Right ventricle myocardium inferior (tissue), 1 donor: ENCODE measurements at regions not wholly inside any gene's neighbourhood (a gene's known extent, or its start where the extent isn't known, plus 50 kb on each side); places are given as distances from the start of the nearest gene placed in this dataset.
"Not testable (repeated sequence)": the region's sequence is repeated elsewhere in the genome, so short reads cannot be mapped to it uniquely, and the experiment has no call there.

Experiments
- ATAC-seq: fragments of 200-7000 bp; cut with Tn5 transposase; one replicate; pipeline ENCODE4 v1.9.1; 2020; ENCODE audit warnings: mild to moderate bottlenecking, moderate library complexity
- DNase-seq: peaks from one replicate; pipeline ENCODE4 v3.0.0; 2021; ENCODE audit errors: missing footprints
- intact Hi-C: fragments of 100-400 bp; cut with DNase I; formaldehyde crosslinking; loops from one replicate; pipeline ENCODE4 v1.11.0; 2022
- donor health status: DM: no; HTN: yes; CAD: no; lungs with severe emphysema.

DNA sequence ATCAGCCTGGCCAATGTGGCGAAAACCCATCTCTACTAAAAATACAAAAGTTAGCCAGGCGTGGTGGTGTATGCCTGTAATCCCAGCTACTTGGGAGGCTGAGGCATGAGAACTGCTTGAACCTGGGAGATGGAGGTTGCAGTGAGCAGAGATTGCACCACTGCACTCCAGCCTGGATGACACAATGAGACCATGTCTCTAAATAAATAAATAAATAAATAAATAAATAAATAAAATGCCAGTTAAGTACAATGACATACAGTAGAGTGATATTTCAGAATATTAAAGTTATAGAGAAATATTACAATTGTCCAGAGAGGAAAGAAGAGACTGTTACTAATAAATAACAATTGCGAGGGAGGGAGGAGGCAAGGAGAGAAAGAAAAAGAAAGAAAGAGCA, 199.8 kb upstream of the NREP start:
- ATAC-seq, intact Hi-C loops, DNase-seq: not testable (repeated sequence)

DNA sequence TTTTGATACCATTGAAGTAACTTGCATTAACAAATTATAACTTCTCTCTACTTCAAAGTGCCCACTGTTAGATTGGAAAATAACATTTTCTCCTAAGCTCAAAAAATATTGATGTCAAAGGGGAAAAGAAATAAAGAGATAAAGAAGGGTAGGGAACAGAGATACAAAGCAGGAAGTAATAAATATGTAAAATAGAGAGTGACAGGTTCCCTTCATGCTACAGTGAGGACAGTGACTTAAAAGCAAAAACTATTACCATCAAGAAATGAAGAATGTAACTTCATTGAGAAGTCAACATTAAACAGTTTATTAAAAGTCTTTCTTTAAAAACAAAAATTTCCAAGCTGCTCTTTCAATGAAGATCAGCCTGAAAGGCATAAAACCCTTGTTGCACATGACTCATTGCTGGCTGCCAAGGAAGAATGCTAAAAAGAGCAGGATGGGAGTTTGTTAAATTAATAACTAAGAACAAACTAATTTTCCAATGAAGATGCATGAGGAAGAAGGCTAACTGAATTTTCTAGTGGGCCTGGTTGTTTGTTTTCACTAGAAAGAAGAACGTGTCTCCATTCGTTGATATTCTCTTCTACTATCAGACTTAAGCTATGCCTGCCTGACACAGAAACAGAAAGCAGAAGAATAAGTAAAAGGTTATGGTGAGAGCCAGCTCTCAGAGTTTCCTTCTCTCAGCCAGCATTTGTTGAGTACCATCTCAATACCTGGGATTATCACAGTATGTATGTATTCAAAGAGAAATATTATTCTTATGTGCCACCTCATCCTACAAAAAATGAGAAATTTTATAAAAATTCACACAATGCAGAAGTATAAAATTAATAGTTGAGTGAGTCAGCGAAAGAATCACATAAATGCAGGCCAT, 197.8 kb upstream of the NREP start:
- DNase-seq (no peak), ATAC-seq (no peak)
- intact Hi-C loops = no loop called here

DNA sequence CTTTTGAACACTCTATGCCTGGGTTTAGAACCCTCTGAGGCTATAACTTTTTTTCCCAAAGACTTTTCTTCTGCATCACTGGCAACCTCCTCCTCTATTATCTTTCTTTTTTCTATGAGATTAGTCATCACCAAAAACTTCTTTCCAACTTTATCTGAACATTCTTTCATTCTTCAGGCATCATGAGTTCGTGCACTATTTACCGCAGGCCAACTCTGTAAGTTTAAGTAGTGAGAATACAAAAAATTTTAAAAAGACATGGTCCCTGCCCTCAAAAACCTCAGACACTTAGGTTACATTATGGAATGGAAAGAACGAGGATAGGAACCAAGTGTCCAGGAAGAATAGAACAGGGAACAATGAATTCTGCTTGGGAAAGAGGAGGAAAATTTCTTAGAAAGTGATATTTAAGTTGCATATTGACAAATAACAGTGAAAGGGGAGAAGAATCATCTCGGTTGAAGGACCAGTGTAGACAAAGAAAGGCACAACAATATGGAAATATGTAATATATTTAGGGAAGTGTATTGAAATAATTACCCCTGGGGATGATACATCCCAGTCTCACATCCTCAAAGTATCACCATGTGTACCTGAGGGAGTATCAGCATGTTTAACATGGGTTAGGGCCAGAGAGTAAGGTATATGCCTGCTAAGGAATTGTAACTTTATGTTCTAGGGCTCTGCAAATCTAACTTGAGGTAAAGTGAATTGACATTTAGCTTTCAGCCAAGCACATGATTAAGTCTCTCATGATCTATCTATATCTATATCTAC, 196.5 kb upstream of the NREP start:
- DNase-seq (no peak), ATAC-seq (no peak)
- intact Hi-C loops = no loop called here

DNA sequence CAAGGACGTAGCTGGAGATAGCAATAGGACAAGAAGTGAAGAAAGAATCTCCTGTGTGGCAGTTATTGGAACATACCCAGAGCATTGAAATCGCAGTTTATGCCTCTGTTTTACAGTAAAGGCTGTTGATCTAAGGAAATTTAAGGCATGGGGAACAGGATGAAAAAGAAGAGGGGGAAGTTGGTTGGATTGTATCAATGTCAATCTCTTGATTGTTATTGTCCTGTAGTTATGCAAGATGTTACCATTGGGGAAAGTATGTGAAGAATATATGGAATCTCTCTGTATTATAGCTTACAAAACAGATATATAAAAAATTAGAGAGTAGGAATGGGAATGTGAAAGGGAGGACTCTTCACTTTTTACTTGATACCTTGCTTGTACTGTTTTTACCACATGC, 195.6 kb upstream of the NREP start:
- intact Hi-C loops = no loop called here
- DNase-seq (no peak), ATAC-seq (no peak)

DNA sequence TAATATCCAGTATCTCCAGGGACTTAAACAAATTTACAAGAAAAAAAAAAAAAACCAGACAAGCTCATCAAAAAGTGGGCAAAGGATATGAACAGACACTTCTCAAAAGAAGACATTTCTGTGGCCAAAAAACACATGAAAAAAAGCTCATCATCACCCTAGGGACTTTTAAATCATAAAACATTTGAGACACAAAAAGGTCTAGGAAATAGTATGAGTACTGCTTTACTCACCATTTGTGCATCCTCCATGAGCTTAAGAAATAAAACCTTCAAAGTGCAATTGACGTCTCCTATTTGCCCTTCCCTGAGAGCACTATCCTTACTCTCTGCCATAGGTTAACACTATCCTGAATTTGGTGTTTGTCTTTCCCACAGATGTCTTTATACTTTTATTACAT, 193.7 kb upstream of the NREP start:
- no peak for DNase-seq
- ATAC-seq = no peak
- intact Hi-C loops = no loop called here

DNA sequence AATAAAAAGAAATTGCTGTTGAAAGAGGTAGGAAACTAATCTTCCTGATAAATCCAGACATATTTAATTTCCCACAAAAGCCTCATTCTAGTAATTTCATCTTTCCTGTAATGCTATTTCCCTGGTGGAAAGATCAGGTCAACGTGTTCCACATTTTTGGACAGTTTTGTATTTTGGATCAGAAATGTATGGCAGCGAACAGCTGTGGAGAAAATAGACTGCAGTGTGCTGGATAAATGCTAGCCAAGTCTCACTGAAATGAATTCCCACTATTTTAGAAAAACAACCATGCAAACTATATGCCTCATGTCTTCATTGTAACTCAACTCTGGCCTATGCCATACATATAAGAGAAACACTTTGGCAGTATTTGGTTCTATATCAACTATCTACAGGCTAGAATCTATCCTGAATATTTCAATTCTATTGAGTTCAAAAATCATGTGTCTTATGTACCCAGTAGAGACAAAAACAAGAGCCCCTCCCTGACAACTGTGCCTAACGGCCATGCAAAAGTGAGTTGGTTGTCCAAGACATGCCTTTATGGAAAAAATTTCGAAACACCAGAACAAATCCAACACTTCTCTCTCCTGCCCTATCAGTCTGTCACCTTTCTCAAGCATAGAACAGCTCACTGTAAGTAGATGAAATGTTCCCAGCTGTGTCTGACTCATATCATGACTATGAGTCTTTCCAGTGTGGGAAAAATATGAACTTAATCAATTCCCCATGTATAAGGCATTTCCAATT, 191.3 kb upstream of the NREP start:
- ATAC-seq (peak; percentile 86), DNase-seq (no peak)
- intact Hi-C loops = no loop called here

DNA sequence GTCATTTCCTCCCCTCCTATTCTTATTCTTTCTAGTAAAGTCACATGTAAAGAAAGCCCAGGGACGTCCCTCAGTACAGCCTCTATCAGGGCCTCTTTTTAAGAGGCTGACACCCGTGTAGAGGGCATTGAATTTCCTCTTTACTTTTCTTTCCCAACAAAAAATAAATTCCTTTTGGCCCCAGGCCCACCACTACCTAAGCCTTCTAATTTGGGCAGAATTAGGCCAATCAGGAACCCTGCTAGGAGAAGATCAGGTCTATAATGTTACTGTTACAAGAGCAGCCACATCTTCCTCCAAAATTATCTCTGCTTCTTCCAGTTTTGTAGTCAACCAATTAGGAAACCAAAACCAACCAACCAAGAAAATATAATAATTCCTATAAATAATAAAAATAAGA, 189.6 kb upstream of the NREP start:
- intact Hi-C loops = no loop called here
- DNase-seq (no peak), ATAC-seq (no peak)

DNA sequence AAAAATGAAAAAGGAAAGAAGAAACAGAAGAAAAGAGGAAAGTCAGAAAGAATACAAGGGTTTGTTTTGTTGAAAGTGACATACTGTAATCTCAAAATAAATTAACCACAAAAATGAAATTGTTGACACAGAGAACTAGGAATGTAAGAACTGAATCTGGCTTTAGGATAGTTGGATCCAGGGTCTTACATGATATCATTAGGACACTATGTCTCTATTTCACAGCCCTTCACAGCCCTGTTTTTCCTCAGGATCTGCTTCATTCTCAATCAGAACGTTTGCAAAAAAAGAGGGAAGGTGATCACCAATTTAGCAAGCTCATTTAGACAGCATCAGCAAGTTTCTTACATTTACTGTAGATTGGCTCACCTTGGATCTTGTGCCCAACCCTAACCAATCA, 188.5 kb upstream of the NREP start:
- no peak for DNase-seq
- intact Hi-C loops = no loop called here
- no peak for ATAC-seq

DNA sequence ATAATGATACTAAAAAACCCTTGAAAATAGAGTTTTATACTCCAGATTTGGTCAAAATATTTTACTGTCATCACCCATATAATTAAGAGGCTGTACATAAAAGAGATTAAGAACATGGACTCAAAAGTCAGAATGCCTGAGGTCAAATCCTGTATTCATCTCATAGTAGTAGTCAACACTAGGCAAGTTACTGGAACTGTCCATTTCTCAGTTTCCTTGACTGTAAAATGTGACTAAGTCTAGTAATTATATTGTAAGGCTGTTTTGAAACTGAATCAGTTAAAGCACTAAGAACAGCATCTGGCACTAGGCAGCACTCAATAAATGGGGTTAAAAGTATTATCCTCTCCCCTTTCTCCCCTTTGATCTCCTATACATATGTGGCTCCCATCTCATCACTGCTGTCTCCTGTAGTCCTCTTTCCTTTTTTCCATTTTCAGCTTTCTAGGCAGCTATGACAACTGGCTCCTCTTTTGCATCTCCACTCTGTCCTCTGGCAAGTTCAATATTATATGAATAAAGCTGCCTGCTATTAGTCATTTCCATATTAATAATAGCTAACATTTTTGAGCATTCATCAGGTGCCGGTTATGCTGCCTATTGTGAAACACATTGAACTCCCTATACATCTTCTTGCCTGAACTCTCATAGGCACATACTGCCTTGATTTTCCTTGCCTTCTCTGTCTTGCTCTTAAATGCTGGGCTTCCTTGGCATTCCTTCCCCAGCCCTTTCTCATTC, 185.8 kb upstream of the NREP start:
- intact Hi-C loops = no loop called here
- ATAC-seq = no peak

DNA sequence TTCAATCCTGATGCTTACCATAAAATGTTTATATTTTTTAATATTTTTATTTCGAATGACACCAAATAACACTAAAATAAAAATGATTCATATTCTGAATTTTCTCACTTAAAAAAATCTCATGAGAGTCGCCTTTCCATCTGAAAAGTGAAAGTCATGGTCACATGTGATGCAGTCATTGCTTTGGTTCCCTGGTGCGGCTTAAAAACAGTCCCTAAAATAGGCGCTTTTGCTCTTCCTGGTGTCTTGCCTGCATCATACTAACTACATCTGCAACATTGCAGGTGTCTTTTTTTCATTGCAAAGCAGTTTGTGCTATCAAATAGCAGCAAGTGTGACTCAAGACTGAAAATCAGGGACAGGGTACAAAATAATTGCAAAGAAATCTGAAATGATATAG, 185.2 kb upstream of the NREP start:
- no peak for DNase-seq
- ATAC-seq = no peak
- intact Hi-C loops = no loop called here

More for the DNA sequence above, 185.8 kb upstream of the NREP start:
- DNase-seq = no peak

DNA sequence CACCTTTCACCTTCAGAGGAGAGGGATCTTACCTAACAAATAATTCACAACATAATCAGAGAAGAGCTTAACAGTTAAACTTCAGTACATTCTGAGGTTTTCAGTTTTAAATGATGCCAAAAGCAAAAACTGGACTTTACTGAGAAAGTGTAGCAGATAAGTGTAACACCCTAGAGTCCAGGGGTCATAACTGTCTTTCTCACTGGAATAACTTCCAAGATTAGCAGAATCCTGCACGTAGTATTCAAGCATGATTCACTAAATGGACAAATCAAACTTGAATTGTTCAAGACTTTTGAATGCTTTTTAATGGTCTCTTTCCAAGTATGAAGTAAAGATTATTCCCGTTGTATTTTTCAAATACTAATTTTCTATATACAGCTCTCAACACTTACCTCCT, 180.1 kb upstream of the NREP start:
- intact Hi-C loops = no loop called here
- no peak for ATAC-seq
- DNase-seq = no peak

DNA sequence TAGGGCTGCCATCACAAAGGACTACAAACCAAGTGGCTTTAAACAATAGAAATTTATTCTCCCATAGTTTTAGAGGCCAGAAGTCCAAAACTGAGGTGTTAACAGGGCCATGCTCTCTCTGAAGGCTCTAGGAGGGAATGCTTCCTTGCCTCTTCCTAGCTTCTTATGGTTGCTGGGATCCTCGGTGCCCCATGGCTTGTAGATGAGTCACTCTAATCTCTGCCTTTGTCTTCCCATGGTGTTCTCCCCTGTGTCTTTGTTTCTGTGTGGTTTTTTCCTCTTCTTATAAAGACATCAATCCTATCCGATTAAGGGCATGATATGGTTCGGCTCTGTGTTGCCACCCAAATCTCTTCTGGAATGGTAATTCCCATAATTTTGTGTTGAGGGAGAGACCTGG, 178.8 kb upstream of the NREP start:
- ATAC-seq (no peak), DNase-seq (no peak)
- intact Hi-C loops = no loop called here

DNA sequence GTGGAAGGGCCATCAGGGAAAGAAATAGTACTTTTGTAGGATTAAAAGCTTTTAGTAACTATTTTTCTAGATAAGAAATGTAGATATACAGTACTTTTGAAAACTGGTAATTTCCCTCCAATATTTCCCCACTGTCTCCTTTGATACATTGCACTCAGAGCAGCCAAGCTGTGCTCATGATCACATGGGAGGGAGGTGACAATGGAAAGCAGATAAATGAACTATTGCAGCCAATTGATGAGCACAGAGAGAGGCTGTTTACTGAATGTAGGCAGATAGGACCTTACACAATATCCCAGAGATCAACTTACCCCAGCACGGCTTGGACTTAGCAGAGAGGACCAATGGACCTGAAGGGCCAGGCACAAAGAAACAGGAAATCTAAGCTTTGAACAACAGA, 178.0 kb upstream of the NREP start:
- DNase-seq (no peak), ATAC-seq (no peak)
- intact Hi-C loops = no loop called here

DNA sequence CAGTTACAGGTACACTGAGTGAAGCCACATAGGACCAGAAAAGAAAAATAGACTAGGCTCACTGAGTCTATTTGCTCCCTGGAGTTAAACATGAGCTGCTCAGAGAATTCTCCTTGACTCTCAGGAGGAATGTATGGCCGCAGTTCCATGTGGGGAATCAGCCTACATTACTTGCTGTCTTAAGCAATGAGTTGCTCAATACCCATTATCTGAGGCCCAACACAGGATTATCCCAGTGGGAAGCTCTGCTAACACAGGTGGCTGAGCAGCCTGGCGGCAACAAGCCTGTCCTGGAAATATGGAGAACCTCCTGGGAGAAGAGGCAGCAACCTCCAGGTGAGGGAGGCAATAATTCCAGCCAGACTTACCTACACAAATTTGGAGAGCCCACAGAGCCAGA, 177.5 kb upstream of the NREP start:
- intact Hi-C loops = no loop called here
- ATAC-seq (no peak), DNase-seq (no peak)

DNA sequence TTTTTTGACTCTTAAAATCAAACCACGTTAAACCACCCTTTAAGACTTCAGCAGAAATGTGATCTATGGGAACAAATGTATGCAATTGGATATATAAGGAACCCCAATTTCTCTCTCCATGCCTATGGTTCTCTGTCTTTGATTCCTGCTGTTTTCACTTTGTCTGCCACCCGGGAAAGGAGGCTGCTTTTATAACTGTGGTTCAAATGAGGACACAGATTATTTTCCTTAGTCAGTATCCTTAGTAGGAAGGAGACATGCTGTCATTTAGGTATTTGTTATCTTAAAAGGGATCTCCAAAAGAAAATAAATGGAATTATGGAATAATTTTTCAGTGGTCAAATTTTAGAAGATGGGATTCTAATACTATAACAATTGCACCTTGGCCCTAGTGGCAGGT, 176.1 kb upstream of the NREP start:
- DNase-seq = no peak
- intact Hi-C loops = no loop called here
- ATAC-seq = no peak

DNA sequence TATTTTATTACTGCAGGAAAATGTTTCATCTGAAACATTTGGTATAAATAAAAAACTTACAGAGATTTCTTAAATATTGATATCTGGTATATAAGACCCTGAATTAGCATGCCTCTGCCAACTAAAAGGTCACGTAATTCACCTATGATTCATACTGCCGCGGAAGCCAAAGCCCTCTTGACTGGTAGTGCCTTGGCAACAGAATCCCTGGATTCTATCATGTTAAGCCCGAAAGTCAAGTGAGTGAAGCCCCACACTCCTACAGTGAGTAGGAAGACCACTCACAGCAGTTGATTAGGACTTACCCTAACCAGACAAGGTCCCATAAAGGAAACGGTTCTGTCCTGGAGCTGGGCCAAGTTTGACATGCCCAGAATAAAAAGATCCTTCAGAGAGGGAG, 175.6 kb upstream of the NREP start:
- ATAC-seq (peak; percentile 7), DNase-seq (no peak)
- intact Hi-C loops = no loop called here

DNA sequence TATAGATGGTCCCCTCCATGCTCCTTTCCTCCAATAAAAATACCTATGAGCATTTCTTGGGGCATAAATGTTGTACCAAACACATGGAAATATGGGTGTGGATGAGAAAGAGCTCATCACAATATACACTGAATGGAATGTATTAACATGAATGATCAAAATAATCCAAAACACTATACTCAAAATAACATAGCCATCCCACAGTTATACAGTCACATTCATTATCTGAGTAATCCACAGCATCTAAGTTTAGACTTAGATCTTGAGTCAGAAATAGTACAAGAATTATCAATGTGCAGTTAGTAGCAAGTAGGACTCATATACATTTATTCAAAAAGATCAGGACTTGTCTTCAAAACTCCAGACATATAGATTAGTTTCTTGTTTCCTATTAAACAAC, 175.2 kb upstream of the NREP start:
- ATAC-seq (no peak), DNase-seq (no peak)
- intact Hi-C loops = no loop called here

DNA sequence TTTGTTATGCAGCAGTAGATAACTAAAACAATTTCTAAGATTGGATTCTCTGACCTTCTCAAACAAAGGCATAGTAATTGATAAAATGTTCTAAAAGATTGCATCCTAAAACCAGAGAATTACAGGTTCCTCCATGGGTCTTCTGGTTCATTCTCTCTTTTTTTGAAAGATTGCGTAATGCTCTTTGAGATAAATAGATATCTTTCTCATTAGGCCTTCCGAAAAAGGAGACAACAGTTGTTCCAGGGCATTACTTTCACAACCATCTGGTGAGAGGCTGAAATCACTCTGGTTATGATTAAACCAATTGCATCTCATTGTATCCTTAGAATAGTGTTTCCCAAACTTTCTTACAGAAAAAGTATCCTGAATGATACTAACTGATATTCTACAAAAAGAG, 174.7 kb upstream of the NREP start:
- DNase-seq (no peak), ATAC-seq (no peak)
- intact Hi-C loops = no loop called here

DNA sequence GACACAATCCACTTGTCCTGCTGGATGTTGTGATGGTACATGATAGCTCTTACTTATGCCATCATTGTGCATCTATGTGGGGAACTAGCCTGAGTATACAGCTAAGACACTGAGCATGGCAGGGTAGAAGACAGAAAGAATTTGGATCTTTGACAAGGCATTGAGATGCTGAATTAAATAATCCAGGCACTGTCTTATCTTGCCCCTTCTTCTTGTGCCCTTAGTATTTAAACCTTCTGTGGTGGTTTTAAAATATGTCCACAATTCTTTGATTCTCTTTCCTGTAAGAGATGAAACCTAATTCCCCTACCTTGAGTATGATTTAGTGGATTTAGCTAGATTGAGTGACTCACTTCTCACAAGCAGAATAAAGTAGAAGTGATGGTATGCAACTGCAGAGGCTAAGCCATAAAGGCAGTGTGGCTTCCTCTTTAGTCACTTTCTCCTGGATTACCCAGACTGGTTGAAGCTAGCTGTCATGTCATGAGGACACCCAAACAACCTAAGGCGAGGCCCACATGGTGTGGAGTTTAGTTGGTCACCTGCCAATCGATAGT, 174.0 kb upstream of the NREP start:
- intact Hi-C loops = no loop called here
- no peak for ATAC-seq
- DNase-seq = no peak
